WTC11 (cell line): ENCODE measurements at regions not wholly inside any gene's neighbourhood (a gene's known extent, or its start where the extent isn't known, plus 50 kb on each side); places are given as distances from the start of the nearest gene placed in this dataset.

Experiments used
- ATAC-seq: fragments of 200-7000 bp; cut with Tn5 transposase; 2 replicates; pipeline ENCODE4 v1.10.0; 2021; ENCODE audit warnings: mild to moderate bottlenecking, moderate library complexity
- CTCF ChIA-PET: fragments of 300-600 bp; sonication (Branson Sonifier 250); formaldehyde crosslinking; loops from one replicate; lab custom pipeline; 2021; ENCODE audit warnings: antibody characterized with exemption; lab: Charles Lee
- POLR2A ChIA-PET: fragments of 350-600 bp; sonication (Branson Sonifier 250); formaldehyde crosslinking; loops from one replicate; lab custom pipeline; 2021; ENCODE audit warnings: antibody characterized with exemption; lab: Charles Lee
- DNase-seq: peaks from one replicate; pipeline ENCODE4 v3.0.0; 2021; ENCODE audit warnings: low spot score
- H3K27ac Mint-ChIP-seq: 2 replicates; pipeline ENCODE4 v1.8.0; 2021; ENCODE audit warnings: mixed read lengths
- H3K27me3 Mint-ChIP-seq: 2 replicates; pipeline ENCODE4 v1.8.0; 2021; ENCODE audit warnings: low read depth, mild to moderate bottlenecking, moderate library complexity, mixed read lengths
- H3K36me3 Mint-ChIP-seq: 2 replicates; pipeline ENCODE4 v1.8.0; 2021; ENCODE audit warnings: mixed read lengths
- H3K4me1 Mint-ChIP-seq: 2 replicates; pipeline ENCODE4 v1.8.0; 2022; ENCODE audit warnings: mixed read lengths
- H3K4me3 Mint-ChIP-seq: 2 replicates; pipeline ENCODE4 v1.8.0; 2021; ENCODE audit warnings: mild to moderate bottlenecking, moderate library complexity, mixed read lengths
- H3K9me3 Mint-ChIP-seq: 2 replicates; pipeline ENCODE4 v1.8.0; 2021; ENCODE audit warnings: mixed read lengths
- ATF6 ChIP-seq: sonication (generic); formaldehyde crosslinking; IDR thresholded peaks from 2 replicates; pipeline ENCODE4 v1.8.1; 2023; ENCODE audit warnings: mild to moderate bottlenecking, missing genetic modification reagents
- CBFB ChIP-seq: sonication (generic); formaldehyde crosslinking; IDR thresholded peaks from 2 replicates; pipeline ENCODE4 v1.8.1; 2022; ENCODE audit warnings: mild to moderate bottlenecking, low read depth, missing genetic modification reagents
- CTCF ChIP-seq: fragments of 200-600 bp; IDR thresholded peaks from 2 replicates; pipeline ENCODE4 v1.8.0; 2022; ENCODE audit warnings: antibody characterized with exemption
- ELF4 ChIP-seq: sonication (generic); formaldehyde crosslinking; IDR thresholded peaks from 2 replicates; pipeline ENCODE4 v1.8.1; 2022; ENCODE audit warnings: low read depth, mild to moderate bottlenecking, moderate library complexity, missing genetic modification reagents
- FOXP4 ChIP-seq: sonication (generic); formaldehyde crosslinking; IDR thresholded peaks from 2 replicates; pipeline ENCODE4 v1.8.0; 2022; ENCODE audit warnings: mild to moderate bottlenecking, missing genetic modification reagents
- HMGA2 ChIP-seq: fragments of 250-450 bp; sonication (Bioruptor Pico); IDR thresholded peaks from 2 replicates; pipeline ENCODE4 v1.4.0; 2021; ENCODE audit warnings: mild to moderate bottlenecking, moderate library complexity
- HMGXB4 ChIP-seq: sonication (generic); formaldehyde crosslinking; IDR thresholded peaks from 2 replicates; pipeline ENCODE4 v1.8.1; 2023; ENCODE audit warnings: mild to moderate bottlenecking, moderate library complexity, missing genetic modification reagents
- IRF1 ChIP-seq: sonication (generic); formaldehyde crosslinking; IDR thresholded peaks from 2 replicates; pipeline ENCODE4 v1.8.0; 2023; ENCODE audit warnings: missing genetic modification reagents
- NFYB ChIP-seq: sonication (generic); formaldehyde crosslinking; conservative IDR thresholded peaks from 2 replicates; pipeline ENCODE4 v1.8.0; 2022; ENCODE audit warnings: low read depth, missing genetic modification reagents
- NR1H2 ChIP-seq: sonication (generic); formaldehyde crosslinking; IDR thresholded peaks from 2 replicates; pipeline ENCODE4 v1.9.0; 2021; ENCODE audit warnings: mild to moderate bottlenecking, moderate library complexity, missing genetic modification reagents
- ZBTB21 ChIP-seq: sonication (generic); formaldehyde crosslinking; IDR thresholded peaks from 2 replicates; pipeline ENCODE4 v1.8.1; 2023; ENCODE audit warnings: mild to moderate bottlenecking, missing genetic modification reagents, borderline replicate concordance
- ZBTB43 ChIP-seq: sonication (generic); formaldehyde crosslinking; IDR thresholded peaks from 2 replicates; pipeline ENCODE4 v1.8.1; 2023; ENCODE audit warnings: mild to moderate bottlenecking, missing genetic modification reagents
- ZNF121 ChIP-seq: sonication (generic); formaldehyde crosslinking; IDR thresholded peaks from 2 replicates; pipeline ENCODE4 v1.8.0; 2023; ENCODE audit warnings: missing genetic modification reagents
- ZNF423 ChIP-seq: fragments of 250-450 bp; sonication (Bioruptor Pico); IDR thresholded peaks from 2 replicates; pipeline ENCODE4 v2.1.2; 2022; ENCODE audit warnings: mild to moderate bottlenecking, moderate library complexity
- ZNF425 ChIP-seq: fragments of 250-450 bp; sonication (Bioruptor Pico); conservative IDR thresholded peaks from 2 replicates; pipeline ENCODE4 v1.9.0; 2021; ENCODE audit warnings: mild to moderate bottlenecking

GRCh38 chr2:145710303-145710702 lies 1190.4 kb upstream of the ZEB2 start (continued):
- no peak for TF ChIP-seq FOXP4

- H3K27me3 Mint-ChIP-seq = no peaks in the 10 kb centered on the region
- H3K4me3 Mint-ChIP-seq = no peak overlapping the region
- H3K36me3 Mint-ChIP-seq = no peaks in the 10 kb centered on the region
- no peak for TF ChIP-seq ZNF121 (CRISPR knock-in tag)
- no peak for TF ChIP-seq CTCF
- TF ChIP-seq NFYB (CRISPR knock-in tag) = no peak
- TF ChIP-seq CBFB (CRISPR knock-in tag) = no peak
- TF ChIP-seq NR1H2 (CRISPR knock-in tag) = no peak
- no peak for TF ChIP-seq ATF6 (CRISPR knock-in tag)
- no peak for TF ChIP-seq ZBTB43 (CRISPR knock-in tag)
- TF ChIP-seq HMGXB4 (CRISPR knock-in tag) = no peak
- no peak for TF ChIP-seq IRF1 (CRISPR knock-in tag)
- TF ChIP-seq ZBTB21 (CRISPR knock-in tag) = no peak
- no peak for TF ChIP-seq ELF4 (CRISPR knock-in tag)
- TF ChIP-seq ZNF425 = no peak
- no peak for TF ChIP-seq ZNF423 (CRISPR knock-in tag)
- TF ChIP-seq HMGA2 = no peak
- ChIA-PET CTCF (no interaction called here), POLR2A (no interaction called here)
- DNase-seq = no peak
- no peaks in the 10 kb centered on the region for H3K4me1 Mint-ChIP-seq
- no peak for ATAC-seq
- peaks cover 17% of the 10 kb centered on the region for H3K9me3 Mint-ChIP-seq
- H3K27ac Mint-ChIP-seq = no peak overlapping the region
These were observed 1182.4 kb upstream of the ZEB2 start for GRCh38 chr2:145702305-145702704.
